ENCODE measurements at regions not wholly inside any gene's neighbourhood (a gene's known extent, or its start where the extent isn't known, plus 50 kb on each side); places are given as distances from the start of the nearest gene placed in this dataset.

DNA sequence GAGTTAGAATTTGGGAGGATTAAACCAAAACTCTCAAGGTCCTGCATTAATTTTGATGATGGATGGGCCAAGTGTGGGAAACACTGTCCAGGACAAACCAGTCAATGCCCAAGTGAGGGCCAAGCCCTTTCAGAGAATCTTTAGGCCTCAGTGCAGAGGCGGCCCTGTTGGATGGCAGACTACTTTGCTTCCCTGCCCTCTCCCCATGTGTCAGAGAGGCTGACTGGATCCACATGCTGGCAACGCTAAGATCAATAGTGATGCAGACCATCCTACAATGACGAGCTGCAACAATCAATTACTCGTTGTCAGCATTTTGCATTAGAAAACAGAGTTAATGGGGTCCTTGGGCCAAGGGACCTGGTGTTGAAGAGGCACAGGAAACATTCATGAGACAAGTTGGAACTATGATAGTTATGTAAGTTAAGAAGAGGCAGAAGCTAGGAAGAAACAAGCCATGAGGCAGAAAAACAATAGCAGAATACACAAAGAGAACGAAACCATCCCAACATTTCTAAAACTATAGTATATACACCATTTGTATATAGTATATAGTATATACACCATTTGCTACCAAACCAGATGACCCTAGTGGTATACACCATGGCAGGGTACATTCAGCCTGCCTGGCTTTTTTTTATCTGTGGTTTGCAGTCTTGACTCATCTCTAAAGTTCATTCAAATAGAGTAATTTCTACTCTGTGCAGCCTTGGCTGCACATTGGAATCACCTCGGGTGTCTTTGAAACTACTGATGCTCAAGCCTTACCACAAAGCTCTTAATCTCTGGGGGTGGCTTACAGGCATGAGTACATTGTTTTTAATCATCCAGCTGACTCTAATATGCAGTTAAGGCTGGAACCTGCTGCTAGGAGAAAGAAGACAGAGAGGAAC lies 147.7 kb upstream of the GYPA start:
- Histone ChIP-seq H4K20me1 (replicated peaks; ENCODE audit: control insufficient read depth, extremely low read depth, insufficient read depth, low read length) (no peaks in the 10 kb centered on the region), H2AFZ (ENCODE audit: low read depth, low read length) (no peak overlapping the region), H3K27ac (ENCODE audit: insufficient read depth, low read depth, low read length) (no peak overlapping the region), H3K4me3 (replicated peaks in 1 of 3; ENCODE audit: insufficient read depth in 1 of 3, low read depth in 1 of 3, low read length in 3 of 3) (no peak overlapping the region), H3K9me3 (replicated peaks; ENCODE audit: control insufficient read depth, insufficient read depth, low read length) (no peaks in the 10 kb centered on the region), H3K9ac (replicated peaks; ENCODE audit: extremely low read depth, insufficient read depth, low read length) (no peak overlapping the region), H3K79me2 (ENCODE audit: control insufficient read depth, insufficient read depth, low read length) (no peaks in the 10 kb centered on the region), H3K4me1 (ENCODE audit: control insufficient read depth, extremely low read depth, insufficient read depth, low read length) (peaks cover 17% of the 10 kb centered on the region), H3K4me2 (ENCODE audit: insufficient read depth, low read length) (no peak overlapping the region), H3K9me1 (replicated peaks; ENCODE audit: control insufficient read depth, extremely low read depth, insufficient read depth, low read length) (no peaks in the 10 kb centered on the region), H3K27me3 (ENCODE audit: control insufficient read depth in 2 of 2, insufficient read depth in 2 of 2, low read length in 2 of 2) (no peaks in the 10 kb centered on the region), H3K36me3 (ENCODE audit: control insufficient read depth in 2 of 2, extremely low read depth in 1 of 2, insufficient read depth in 2 of 2, low read length in 2 of 2) (no peaks in the 10 kb centered on the region)
- no peak for DNase-seq (ENCODE audit: low read depth, low spot score)
- POLR2A ChIA-PET, result no interaction called here
- CTCF ChIA-PET, result no interaction called here
- dilution Hi-C loops (cut with MboI; ENCODE audit: extremely low pct_ligation_motif_present, low sequenced_read_pairs), result no loop called here
- no peak for FAIRE-seq
- no TSS peak for BruUV-seq (replicated peaks)
- TF ChIP-seq, protein P1, sequence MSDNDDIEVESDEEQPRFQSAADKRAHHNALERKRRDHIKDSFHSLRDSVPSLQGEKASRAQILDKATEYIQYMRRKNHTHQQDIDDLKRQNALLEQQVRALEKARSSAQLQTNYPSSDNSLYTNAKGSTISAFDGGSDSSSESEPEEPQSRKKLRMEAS (IDR thresholded peaks at IDR 0.05; ENCODE audit: insufficient read depth, insufficient read length), result no peak
- intact Hi-C loops (cut with micrococcal nuclease), result no loop called here

GRCh38 chr4:144289667-144290428 lies 149.3 kb upstream of the GYPA start:
- no TSS peak for BruUV-seq (replicated peaks)
- no peak for FAIRE-seq
- no peak overlapping the region for H2AFZ ChIP-seq (ENCODE audit: low read depth, low read length)

More at GRCh38 chr4:144289667-144290428, 149.3 kb upstream of the GYPA start:
- no peaks in the 10 kb centered on the region for H3K9me3 ChIP-seq (replicated peaks; ENCODE audit: control insufficient read depth, insufficient read depth, low read length)
- intact Hi-C loops (cut with micrococcal nuclease) (no loop called here), dilution Hi-C loops (cut with MboI; ENCODE audit: extremely low pct_ligation_motif_present, low sequenced_read_pairs) (no loop called here)
- H4K20me1 ChIP-seq (replicated peaks; ENCODE audit: control insufficient read depth, extremely low read depth, insufficient read depth, low read length), result no peaks in the 10 kb centered on the region
- no peak overlapping the region for H3K4me2 ChIP-seq (ENCODE audit: insufficient read depth, low read length)
- ChIA-PET POLR2A (no interaction called here), CTCF (no interaction called here)
- no peak overlapping the region for H3K4me3 ChIP-seq (replicated peaks in 1 of 3; ENCODE audit: insufficient read depth in 1 of 3, low read depth in 1 of 3, low read length in 3 of 3)
- DNase-seq (ENCODE audit: low read depth, low spot score), result no peak
- H3K4me1 ChIP-seq (ENCODE audit: control insufficient read depth, extremely low read depth, insufficient read depth, low read length), result peaks cover 17% of the 10 kb centered on the region
- no peaks in the 10 kb centered on the region for H3K27me3 ChIP-seq (ENCODE audit: control insufficient read depth in 2 of 2, insufficient read depth in 2 of 2, low read length in 2 of 2)
- TF ChIP-seq POLR2AphosphoS5 (IDR thresholded peaks at IDR 0.05; ENCODE audit: insufficient read depth, low read depth, low read length) (no peak), FOS (IDR thresholded peaks at IDR 0.05; ENCODE audit: borderline replicate concordance, insufficient read depth, low read length) (no peak), EZH2 (IDR thresholded peaks at IDR 0.05; ENCODE audit: borderline replicate concordance, low read depth, low read length, severe bottlenecking) (no peak), JUN (IDR thresholded peaks at IDR 0.05; ENCODE audit: borderline replicate concordance, insufficient read depth, insufficient read length, low read depth) (no peak), MYC (IDR thresholded peaks at IDR 0.05; ENCODE audit: low read depth, low read length) (no peak), CTCF (IDR thresholded peaks at IDR 0.05; ENCODE audit: extremely low read depth in 1 of 2, insufficient read depth in 1 of 2, low read depth in 1 of 2, low read length in 2 of 2) (no peak), GATA2 (IDR thresholded peaks at IDR 0.05; ENCODE audit: insufficient read depth, insufficient read length, low read depth, low read length) (no peak), POLR2A (IDR thresholded peaks at IDR 0.05; ENCODE audit: low read depth, low read length) (no peak)
- TF ChIP-seq, protein P1 (IDR thresholded peaks at IDR 0.05; ENCODE audit: insufficient read depth, insufficient read length), result no peak
- H3K9ac ChIP-seq (replicated peaks; ENCODE audit: extremely low read depth, insufficient read depth, low read length), result no peak overlapping the region
- H3K36me3 ChIP-seq (ENCODE audit: control insufficient read depth in 2 of 2, extremely low read depth in 1 of 2, insufficient read depth in 2 of 2, low read length in 2 of 2), result no peaks in the 10 kb centered on the region
- H3K79me2 ChIP-seq (ENCODE audit: control insufficient read depth, insufficient read depth, low read length), result no peaks in the 10 kb centered on the region
- H3K9me1 ChIP-seq (replicated peaks; ENCODE audit: control insufficient read depth, extremely low read depth, insufficient read depth, low read length), result no peaks in the 10 kb centered on the region
- no peak overlapping the region for H3K27ac ChIP-seq (ENCODE audit: insufficient read depth, low read depth, low read length)

Measured in endothelial cell of umbilical vein (primary cell).